Spleen (tissue), 7 donors: ENCODE measurements at regions not wholly inside any gene's neighbourhood (a gene's known extent, or its start where the extent isn't known, plus 50 kb on each side); places are given as distances from the start of the nearest gene placed in this dataset.

Experiments
- POLR2A ChIP-seq, 3 donors: fragments of 450-650 bp; IDR thresholded peaks; one replicate each; pipeline ENCODE4 v1.5.1; 2017; ENCODE audit warnings: antibody characterized with exemption in 3 of 3, mild to moderate bottlenecking in 1 of 3
- POLR2AphosphoS5 ChIP-seq, 3 donors: sonication (generic); formaldehyde crosslinking; IDR thresholded peaks; one replicate each; pipeline ENCODE4 v1.5.1; 2017; ENCODE audit warnings: antibody characterized with exemption in 3 of 3
- TF ChIP-seq, protein P1 (sequence below), 11 experiments: fragments of 200-600 bp in 7 of 11; fragments of 450-650 bp in 4 of 11; sonication (generic) in 4 of 11; IDR thresholded peaks in 8 of 11; conservative IDR thresholded peaks in 3 of 11; 1 replicate in 7 of 11; 2 replicates in 4 of 11; pipeline versions ENCODE4 v1.4.0 to v1.8.0; 2016 to 2021; ENCODE audit warnings: antibody characterized with exemption in 11 of 11, inconsistent platforms in 4 of 11, mild to moderate bottlenecking in 1 of 11
- donor health status: DM: no; HTN: no; CAD: no; lungs with moderate emphysema.
- donor health status: DM: no; HTN: no; CAD: no.
- donor health status: DM: no; HTN: no; CAD: no.

DNA sequence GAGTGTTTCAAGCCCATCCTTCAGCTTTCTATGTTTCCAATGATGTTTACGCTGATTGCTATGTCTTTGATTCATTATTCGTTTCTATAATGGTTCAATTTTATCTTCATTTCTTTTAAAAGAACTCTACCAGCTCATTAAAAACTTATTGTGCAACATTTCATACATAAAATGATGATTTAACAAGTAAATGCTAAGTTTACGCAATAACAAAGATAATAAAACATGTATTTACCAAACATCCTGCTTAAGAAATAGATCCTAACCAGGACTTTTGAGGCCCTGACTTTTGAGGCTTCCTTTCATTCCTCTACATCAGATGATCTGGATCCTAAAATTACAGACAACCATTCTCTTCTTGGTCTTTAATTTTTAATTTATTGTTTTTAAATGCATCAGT, 86.5 kb upstream of the DLGAP1 start:
- TF ChIP-seq POLR2A (IDR thresholded peaks at IDR 0.05): no peak
- no peak for TF ChIP-seq POLR2AphosphoS5 (IDR thresholded peaks at IDR 0.05)
- TF ChIP-seq, protein P1, sequence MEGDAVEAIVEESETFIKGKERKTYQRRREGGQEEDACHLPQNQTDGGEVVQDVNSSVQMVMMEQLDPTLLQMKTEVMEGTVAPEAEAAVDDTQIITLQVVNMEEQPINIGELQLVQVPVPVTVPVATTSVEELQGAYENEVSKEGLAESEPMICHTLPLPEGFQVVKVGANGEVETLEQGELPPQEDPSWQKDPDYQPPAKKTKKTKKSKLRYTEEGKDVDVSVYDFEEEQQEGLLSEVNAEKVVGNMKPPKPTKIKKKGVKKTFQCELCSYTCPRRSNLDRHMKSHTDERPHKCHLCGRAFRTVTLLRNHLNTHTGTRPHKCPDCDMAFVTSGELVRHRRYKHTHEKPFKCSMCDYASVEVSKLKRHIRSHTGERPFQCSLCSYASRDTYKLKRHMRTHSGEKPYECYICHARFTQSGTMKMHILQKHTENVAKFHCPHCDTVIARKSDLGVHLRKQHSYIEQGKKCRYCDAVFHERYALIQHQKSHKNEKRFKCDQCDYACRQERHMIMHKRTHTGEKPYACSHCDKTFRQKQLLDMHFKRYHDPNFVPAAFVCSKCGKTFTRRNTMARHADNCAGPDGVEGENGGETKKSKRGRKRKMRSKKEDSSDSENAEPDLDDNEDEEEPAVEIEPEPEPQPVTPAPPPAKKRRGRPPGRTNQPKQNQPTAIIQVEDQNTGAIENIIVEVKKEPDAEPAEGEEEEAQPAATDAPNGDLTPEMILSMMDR (IDR thresholded peaks at IDR 0.05 in 8 of 11, conservative IDR thresholded peaks at IDR 0.05 in 3 of 11): no peak
